KMS-11 (cell line): ENCODE measurements at regions not wholly inside any gene's neighbourhood (a gene's known extent, or its start where the extent isn't known, plus 50 kb on each side); places are given as distances from the start of the nearest gene placed in this dataset.
"Not testable (repeated sequence)": the region's sequence is repeated elsewhere in the genome, so short reads cannot be mapped to it uniquely, and the experiment has no call there.

Experiments
- H2AFZ ChIP-seq: fragments of 200-600 bp; sonication (generic); 2 replicates; pipeline ENCODE4 v1.6.1; 2016; ENCODE audit warnings: antibody characterized with exemption, mixed run types, low read depth
- H3K27ac ChIP-seq: fragments of 200-600 bp; sonication (generic); 2 replicates; pipeline ENCODE4 v1.6.1; 2016; ENCODE audit warnings: mild to moderate bottlenecking, mixed run types
- H3K27me3 ChIP-seq: fragments of 200-600 bp; sonication (generic); 2 replicates; pipeline ENCODE4 v1.6.1; 2017; ENCODE audit warnings: mild to moderate bottlenecking, low read depth, mixed run types, moderate library complexity; ENCODE audit not compliant: insufficient read depth
- H3K36me3 ChIP-seq: fragments of 200-600 bp; sonication (generic); 2 replicates; pipeline ENCODE4 v1.6.1; 2017; ENCODE audit warnings: mild to moderate bottlenecking, mixed run types; ENCODE audit not compliant: insufficient read depth
- H3K4me1 ChIP-seq: fragments of 200-600 bp; sonication (generic); 2 replicates; pipeline ENCODE4 v1.6.1; 2016; ENCODE audit warnings: mild to moderate bottlenecking, low read depth, mixed run types; ENCODE audit not compliant: poor library complexity, severe bottlenecking
- H3K4me2 ChIP-seq: fragments of 200-600 bp; sonication (generic); 2 replicates; pipeline ENCODE4 v1.7.0; 2016; ENCODE audit warnings: mild to moderate bottlenecking, mixed run types
- H3K4me3 ChIP-seq: fragments of 200-600 bp; sonication (generic); IDR thresholded peaks from 2 replicates; pipeline ENCODE4 v1.6.1; 2017; ENCODE audit warnings: low read depth, low read length, mixed read lengths; ENCODE audit not compliant: insufficient read depth
- H3K79me2 ChIP-seq: fragments of 200-600 bp; sonication (generic); 2 replicates; pipeline ENCODE4 v1.6.1; 2016; ENCODE audit warnings: low read depth, mixed run types; ENCODE audit not compliant: insufficient read depth
- H3K9ac ChIP-seq: fragments of 200-600 bp; sonication (generic); 2 replicates; pipeline ENCODE4 v1.6.1; 2016; ENCODE audit warnings: mild to moderate bottlenecking, mixed run types
- H4K20me1 ChIP-seq: fragments of 200-600 bp; sonication (generic); 2 replicates; pipeline ENCODE4 v1.6.1; 2016; ENCODE audit warnings: mild to moderate bottlenecking, mixed run types; ENCODE audit not compliant: insufficient read depth
- TF ChIP-seq, protein P1 (sequence below): fragments of 200-600 bp; sonication (generic); conservative IDR thresholded peaks from 2 replicates; pipeline ENCODE4 v1.6.1; 2017; ENCODE audit warnings: low read depth, mild to moderate bottlenecking, antibody characterized with exemption, low read length, moderate library complexity, mixed read lengths

DNA sequence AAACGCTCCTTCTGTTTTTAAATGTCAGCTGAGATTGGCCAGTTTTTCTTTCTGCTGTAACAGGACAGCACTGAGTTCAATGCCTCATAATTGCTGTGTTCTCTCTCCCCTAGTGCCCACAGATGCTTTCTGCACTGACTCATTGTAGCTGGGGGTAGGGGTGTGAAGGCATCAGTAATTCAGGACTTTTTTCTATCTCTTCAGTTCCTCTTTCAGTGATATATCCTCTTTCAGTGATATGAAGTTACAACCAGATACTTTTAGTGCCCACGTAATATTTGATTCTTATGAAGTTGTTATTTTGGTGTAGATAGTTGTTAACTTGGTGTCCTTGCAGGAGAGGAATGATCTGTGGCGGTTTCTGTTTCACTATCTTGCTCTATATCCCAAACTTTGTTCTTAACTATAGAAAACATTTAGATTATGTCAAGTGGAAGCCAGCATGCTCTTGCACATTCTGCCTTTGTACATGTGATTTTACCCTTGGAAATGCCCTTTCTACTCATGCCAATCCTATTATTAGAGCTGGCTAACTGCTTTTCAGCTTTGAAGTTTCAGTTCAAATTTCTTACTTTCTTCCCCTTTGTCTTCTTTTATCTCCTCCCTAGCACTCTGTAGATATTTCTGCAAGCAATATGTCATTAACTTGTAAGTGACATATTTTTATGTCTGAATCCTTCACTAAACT, 1258.4 kb downstream of the FAM133A start:
- H3K79me2 ChIP-seq = no peaks in the 10 kb centered on the region
- H3K9ac ChIP-seq = no peak overlapping the region
- no peak overlapping the region for H3K27ac ChIP-seq
- no peaks in the 10 kb centered on the region for H4K20me1 ChIP-seq
- H3K27me3 ChIP-seq = no peaks in the 10 kb centered on the region
- no peak overlapping the region for H3K4me2 ChIP-seq
- H3K4me3 ChIP-seq = no peak overlapping the region
- no peaks in the 10 kb centered on the region for H3K36me3 ChIP-seq
- no peak overlapping the region for H2AFZ ChIP-seq
- TF ChIP-seq, protein P1, sequence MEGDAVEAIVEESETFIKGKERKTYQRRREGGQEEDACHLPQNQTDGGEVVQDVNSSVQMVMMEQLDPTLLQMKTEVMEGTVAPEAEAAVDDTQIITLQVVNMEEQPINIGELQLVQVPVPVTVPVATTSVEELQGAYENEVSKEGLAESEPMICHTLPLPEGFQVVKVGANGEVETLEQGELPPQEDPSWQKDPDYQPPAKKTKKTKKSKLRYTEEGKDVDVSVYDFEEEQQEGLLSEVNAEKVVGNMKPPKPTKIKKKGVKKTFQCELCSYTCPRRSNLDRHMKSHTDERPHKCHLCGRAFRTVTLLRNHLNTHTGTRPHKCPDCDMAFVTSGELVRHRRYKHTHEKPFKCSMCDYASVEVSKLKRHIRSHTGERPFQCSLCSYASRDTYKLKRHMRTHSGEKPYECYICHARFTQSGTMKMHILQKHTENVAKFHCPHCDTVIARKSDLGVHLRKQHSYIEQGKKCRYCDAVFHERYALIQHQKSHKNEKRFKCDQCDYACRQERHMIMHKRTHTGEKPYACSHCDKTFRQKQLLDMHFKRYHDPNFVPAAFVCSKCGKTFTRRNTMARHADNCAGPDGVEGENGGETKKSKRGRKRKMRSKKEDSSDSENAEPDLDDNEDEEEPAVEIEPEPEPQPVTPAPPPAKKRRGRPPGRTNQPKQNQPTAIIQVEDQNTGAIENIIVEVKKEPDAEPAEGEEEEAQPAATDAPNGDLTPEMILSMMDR = no peak
- no peaks in the 10 kb centered on the region for H3K4me1 ChIP-seq

DNA sequence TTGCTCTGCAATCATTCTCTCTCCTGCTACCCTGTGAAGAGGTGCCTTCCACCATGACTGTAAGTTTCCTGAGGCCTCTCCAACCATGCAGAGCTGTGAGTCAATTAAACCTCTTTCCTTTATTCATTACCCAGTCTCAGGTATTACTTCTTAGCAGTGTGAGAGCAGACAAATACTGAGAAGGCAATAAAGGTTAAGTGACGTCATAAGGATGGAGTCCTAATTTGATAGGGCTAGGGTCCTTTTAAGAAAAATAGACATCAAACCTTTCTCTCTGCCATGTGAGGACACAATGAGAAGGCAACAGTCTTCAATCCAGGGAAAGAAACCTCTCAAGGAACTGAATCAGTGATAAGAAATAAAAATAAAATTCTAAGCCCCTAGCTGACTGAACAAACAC, 1262.7 kb downstream of the FAM133A start:
- no peaks in the 10 kb centered on the region for H3K27me3 ChIP-seq
- TF ChIP-seq, protein P1 = no peak
- no peak overlapping the region for H3K9ac ChIP-seq
- no peak overlapping the region for H3K27ac ChIP-seq
- H3K4me1 ChIP-seq = no peaks in the 10 kb centered on the region
- no peak overlapping the region for H3K4me2 ChIP-seq
- no peak overlapping the region for H2AFZ ChIP-seq
- H3K79me2 ChIP-seq = no peaks in the 10 kb centered on the region
- no peaks in the 10 kb centered on the region for H4K20me1 ChIP-seq
- H3K4me3 ChIP-seq = no peak overlapping the region
- H3K36me3 ChIP-seq = no peaks in the 10 kb centered on the region

DNA sequence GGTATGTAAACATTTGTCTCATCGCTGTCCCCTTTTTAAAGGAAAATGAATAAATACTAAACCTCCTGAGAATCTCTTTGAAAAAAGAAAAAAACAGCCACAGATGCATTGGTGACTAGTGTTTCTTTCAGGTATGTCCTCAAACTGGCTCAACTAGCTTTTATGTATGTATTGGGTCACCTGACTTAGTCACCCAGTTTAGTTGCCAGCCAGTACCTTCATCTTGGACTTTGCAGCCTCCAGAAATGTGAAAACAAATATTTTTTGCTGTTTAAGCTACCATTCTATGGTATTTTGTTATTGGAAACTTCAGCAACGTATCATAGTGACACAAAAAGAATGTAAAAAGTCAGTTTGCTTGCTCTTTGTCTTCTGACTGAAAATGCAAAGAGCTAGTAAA, 1263.5 kb downstream of the FAM133A start:
- Histone ChIP-seq H4K20me1 (no peaks in the 10 kb centered on the region), H3K36me3 (no peaks in the 10 kb centered on the region), H3K4me1 (no peaks in the 10 kb centered on the region), H3K4me2 (no peak overlapping the region), H3K79me2 (no peaks in the 10 kb centered on the region), H3K27me3 (no peaks in the 10 kb centered on the region), H3K27ac (no peak overlapping the region), H3K4me3 (no peak overlapping the region), H2AFZ (no peak overlapping the region), H3K9ac (no peak overlapping the region)
- TF ChIP-seq, protein P1 = no peak

- Histone ChIP-seq H2AFZ (no peak overlapping the region), H3K27me3 (no peaks in the 10 kb centered on the region), H3K4me3 (no peak overlapping the region), H3K9ac (no peak overlapping the region), H3K36me3 (no peaks in the 10 kb centered on the region), H4K20me1 (no peaks in the 10 kb centered on the region), H3K4me1 (no peaks in the 10 kb centered on the region), H3K79me2 (no peaks in the 10 kb centered on the region), H3K4me2 (no peak overlapping the region), H3K27ac (no peak overlapping the region)
- TF ChIP-seq, protein P1 = no peak
Measured at GRCh38 chrX:94942603-94943002, 1268.6 kb downstream of the FAM133A start.

GRCh38 chrX:94946137-94946536, 1272.1 kb downstream of the FAM133A start:
- not testable (repeated sequence) for H3K4me1 ChIP-seq, H3K27ac ChIP-seq, H2AFZ ChIP-seq, H3K4me3 ChIP-seq, H3K9ac ChIP-seq, H3K36me3 ChIP-seq, H3K27me3 ChIP-seq, H3K4me2 ChIP-seq, H3K79me2 ChIP-seq, H4K20me1 ChIP-seq
